CD4-positive, alpha-beta T cell treated with Interferon alpha-2 for 1 hour (primary cell): ENCODE measurements at regions not wholly inside any gene's neighbourhood (a gene's known extent, or its start where the extent isn't known, plus 50 kb on each side); places are given as distances from the start of the nearest gene placed in this dataset.

Source experiments
- DNase-seq, 2 donors: peaks; one replicate each; pipeline ENCODE4 v3.0.0-alpha.2; 2020 to 2022

DNA sequence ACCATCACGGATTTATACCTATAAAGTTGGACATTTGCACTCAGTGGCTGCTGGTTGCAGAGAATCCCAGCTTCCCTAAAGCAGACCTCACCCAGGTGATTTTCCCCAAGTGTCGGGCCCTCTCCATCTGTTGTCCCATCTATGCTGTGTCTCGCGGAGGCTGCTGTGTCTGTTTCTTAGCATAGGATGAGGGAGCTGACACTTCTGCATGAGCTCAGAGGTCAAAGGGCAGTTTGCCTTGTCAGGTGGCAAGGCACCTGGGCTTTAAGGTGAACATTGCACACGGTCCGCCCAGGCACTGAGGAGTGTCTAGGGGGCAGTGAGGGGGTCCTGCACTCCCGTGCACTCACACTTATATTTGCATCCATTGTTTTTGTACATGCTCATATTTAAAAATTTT is 151.6 kb downstream of the ZIC5 start:
- no peak for DNase-seq

DNA sequence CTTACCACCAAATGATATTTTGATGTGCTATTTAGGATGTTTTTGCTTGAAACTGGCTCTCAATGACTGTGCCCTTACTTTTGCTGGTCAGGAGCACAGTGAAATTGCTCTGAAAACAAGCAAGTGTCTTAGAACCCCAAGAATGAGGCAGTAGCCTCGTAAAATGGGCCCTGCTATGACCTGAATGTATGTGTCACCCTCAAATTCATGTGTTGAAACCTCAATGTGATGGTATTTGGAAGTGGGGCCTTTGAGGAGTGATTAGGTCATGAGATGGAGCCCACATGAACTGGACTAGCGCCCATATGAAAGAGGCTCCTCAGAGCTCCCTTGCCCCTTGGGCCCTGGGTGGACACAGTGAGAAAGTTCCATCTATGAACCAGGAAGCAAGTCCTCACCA is 155.2 kb downstream of the ZIC5 start:
- no peak for DNase-seq

DNA sequence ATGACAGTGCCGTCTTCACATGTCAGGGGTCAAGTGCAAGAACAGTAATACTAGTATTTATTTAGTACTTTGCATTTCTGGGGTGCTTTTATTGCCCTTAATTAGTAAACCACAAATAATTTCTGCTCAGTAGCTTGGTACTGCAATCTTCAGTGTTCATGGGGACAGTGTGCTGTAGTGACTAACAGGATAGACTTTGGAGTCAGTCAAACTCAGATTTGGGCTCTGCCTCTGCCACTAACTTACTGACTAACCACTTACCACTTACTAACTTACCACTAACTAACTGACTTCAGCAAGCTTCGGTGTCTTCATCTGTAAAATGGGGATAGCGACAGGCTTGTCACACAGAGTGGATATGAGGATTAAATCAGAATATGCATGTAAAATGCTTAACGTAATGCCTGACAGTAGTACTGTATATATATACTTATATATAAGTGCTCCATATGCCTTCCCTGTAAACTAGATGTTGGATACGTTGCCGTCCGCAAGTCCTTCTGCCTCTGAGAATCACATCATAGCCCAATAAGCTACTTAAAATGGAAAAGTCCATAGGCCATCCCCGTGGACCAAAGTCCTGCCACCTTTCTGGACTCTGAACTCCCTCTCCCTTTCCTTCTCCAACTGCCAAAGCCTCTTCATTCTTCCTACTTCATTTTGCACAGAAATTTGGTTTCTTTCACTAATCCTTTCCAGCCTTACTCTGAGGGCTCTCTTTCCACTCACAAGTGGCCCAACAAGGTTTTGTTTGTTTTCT is 158.1 kb downstream of the ZIC5 start:
- no peak for DNase-seq

DNA sequence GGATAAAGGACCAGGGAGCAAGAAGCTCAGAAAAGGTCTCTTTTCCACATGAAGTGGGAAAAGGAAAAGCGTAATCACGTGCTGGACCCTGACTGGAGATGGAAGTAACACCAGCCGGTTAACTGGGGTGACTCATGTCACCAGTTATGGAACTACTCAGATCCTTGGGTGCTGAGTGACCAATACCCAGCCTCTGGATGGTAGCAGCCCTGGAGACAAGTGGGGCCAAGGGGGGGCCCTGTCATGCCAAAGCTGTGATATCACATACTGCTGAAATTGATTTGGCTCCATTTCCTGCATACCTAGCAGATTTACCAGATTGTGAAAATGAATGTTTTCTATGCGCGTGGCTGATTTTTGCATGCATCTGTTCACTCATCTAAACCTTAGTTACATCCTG is 158.9 kb downstream of the ZIC5 start:
- DNase-seq, result no peak

DNA sequence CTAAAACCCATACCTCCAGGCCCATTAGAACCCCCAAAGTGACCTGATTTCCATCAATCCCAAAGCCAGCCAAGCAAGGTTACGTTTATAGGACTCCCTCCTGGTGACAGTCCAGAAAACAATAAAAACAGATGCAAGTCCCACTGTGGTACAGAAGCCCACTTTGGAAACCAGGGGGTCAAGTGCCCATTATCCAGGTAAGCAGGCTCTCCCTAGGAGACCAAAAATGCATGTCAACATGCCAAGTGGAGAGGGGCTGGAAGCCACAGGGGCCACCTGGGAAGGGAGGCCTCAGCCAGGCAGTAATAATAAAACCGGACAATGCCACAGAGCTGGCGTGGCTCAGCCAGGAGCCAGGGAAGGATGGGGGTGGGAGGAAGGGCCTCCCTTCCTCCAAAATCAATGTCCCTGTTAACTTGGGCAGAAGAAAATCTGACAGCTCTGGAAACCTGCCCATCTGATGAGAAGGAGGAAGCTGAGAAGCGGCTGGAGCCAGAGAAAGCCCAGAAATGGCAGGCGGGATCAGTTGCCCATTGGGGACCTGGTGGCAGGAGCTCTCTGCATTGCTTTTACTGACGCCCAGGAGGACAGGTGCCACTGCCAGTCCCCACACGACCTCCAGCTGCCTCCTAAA is 160.4 kb downstream of the ZIC5 start:
- no peak for DNase-seq

DNA sequence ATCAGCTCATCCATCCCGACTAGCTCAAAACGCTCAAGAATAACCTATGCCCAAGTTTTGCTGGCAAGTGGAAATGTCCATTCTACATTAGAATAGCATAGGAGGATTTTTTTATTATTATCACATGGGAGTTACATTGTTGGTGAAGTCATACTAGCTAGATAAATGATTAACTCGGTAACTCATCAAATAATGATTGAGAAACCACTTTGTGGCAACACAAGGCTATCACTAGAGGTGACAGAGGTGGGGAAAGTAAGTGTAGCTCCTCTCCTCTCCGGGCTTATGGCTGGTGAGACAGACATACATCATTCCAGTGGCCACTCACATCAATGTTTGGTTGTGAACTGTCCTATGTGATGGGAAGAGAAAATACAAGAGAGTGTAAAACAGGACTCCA is 161.6 kb downstream of the ZIC5 start:
- no peak for DNase-seq

DNA sequence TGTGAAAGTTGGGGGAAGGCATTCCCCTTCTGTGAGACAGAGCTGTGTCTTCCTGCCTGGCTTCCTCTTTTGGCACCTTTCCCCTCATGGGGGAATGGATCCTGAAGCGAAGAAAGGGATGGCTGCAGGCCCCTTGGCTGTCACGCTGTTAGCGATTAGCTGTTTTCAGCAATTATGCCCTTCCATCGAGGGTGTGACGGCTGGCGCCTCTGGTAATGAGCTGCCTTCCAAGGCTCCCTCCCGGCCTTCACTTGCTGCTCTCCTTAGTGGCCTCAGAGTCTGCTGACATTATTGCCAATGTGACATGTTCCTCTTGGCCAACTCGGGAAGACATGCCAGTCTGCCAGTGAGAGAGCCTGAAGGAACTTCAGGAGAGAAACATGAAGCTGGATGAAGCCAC is 162.1 kb downstream of the ZIC5 start:
- DNase-seq, result no peak

DNA sequence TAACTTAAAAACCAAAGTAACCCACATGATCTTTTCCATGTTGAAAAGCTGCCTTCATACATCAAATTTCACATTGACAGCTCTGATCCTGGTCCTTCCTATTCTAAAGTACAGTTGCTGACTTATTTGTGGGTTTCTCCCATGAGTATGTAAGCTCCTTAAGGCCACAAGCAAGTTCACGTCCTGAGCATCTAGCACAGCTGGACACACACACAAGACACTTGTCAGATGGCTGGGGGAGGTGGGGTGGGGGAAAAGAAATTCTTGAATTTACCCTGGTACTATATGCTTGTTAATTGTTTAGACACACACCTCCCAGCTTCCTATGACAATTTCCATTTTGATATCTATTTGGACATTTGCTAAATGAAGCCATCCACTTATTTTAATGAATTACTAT is 162.8 kb downstream of the ZIC5 start:
- no peak for DNase-seq

DNA sequence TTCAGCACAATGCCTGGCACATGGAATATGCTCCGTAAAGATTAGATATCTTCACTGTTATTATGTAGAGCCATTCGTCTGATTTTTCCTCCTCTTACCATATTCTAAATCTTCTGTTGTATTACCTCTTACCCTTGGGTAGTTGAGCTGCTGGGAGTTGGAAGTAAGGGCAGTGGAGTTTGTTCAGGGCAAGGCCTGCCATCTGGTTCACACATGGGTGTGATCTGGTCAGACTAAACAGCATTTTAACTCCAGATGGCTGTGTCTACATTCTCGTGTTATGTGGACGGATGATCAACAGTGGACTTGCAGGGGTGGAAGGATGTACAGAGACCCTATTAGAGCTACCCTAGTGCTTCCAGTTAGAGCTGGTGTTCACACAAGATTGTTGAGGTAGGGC is 164.9 kb downstream of the ZIC5 start:
- DNase-seq, result no peak

DNA sequence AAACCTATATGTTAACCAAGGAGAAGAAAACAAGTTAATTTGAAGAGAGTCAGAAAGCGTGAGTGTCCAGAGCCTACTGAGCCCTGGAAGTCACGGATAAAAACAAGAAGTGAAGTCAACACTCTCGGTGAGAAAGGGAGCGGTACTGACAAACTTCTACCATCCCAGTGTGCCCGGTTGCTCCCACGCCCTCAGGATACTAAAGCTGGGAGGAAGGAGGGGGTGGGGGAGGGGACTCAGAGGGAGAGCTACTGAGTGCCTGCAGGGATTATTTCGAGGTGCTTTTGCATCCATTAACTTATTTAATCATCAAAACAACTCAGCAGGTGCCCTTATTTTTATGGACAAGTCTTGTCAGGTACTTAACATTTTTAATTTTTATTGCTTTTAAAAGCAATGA is 166.2 kb downstream of the ZIC5 start:
- DNase-seq, result no peak

DNA sequence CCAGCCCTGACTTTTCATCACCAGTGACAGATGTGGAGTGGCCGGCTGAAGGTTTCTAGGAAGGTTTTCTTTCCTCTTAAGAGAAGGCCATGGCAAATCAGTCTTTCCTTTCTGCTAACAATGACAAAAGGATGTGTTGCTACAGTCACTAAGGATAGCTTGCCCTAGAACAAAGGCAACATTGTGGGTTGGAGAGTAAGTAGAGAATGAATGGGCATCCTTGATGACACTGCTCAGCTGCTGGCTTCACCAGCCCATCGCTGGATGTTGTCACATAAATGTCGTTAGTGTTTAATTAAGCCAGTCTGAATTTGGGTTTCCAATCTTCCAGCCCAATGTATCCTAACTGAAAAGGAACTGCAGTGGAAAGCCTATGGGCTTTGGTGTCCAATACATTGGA is 168.4 kb downstream of the ZIC5 start:
- DNase-seq, result no peak

DNA sequence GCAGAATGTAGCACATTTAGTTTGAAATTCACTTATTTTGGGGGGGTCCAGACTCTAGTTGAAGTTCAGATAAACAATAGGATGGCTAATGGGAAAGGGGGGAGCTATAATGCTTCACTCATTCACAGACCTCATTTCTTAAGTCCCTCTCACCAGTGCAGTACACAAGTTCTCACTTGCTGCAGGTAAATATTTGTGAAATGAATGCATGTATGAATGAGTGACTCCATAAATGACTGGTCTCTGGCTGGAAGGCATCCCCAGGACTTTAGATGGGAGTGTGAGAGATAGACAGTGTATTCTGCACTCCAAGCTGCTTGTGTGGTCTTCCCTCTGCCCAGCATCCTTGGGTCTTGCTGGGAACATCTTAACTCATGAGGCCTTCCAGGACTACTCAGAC is 169.2 kb downstream of the ZIC5 start:
- DNase-seq, result no peak

DNA sequence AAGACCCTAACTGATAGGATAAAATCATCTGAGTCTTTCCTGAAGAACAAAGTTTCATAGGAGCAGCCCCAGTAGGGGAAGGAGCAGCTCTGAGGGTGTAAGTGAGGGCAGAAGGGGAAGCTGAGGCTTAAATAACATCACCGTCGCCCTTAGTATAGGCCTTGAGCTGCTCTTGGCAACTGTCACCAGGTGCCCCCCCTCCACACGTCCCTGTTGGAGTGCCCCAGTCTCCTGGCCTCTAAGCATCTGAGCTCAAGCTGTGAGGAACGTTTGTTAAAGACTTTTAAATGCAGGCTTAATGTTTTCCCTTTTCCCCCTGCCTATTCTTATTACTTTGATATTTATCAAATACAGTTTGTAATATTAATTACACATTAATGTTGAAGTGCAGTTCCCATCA is 170.6 kb downstream of the ZIC5 start:
- no peak for DNase-seq

DNA sequence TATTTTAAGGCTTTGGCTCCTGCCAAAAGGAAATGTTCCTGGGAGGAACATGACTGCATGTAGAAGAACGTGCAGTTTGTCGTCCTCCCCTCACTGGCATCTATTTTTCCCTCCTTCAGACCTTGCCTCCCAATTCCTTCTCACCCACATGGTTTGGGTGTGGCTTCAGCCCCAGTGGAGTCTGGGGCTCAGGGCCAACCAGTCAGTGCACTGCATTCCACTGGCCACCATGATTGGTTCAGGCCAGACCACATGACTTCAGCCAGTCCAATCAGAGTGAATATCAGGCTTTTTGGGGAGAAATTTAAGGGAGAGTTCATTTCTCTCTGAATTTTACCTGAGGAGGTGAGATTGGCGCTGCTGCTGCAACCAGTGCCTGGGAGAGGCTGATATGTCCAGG is 171.6 kb downstream of the ZIC5 start:
- no peak for DNase-seq

DNA sequence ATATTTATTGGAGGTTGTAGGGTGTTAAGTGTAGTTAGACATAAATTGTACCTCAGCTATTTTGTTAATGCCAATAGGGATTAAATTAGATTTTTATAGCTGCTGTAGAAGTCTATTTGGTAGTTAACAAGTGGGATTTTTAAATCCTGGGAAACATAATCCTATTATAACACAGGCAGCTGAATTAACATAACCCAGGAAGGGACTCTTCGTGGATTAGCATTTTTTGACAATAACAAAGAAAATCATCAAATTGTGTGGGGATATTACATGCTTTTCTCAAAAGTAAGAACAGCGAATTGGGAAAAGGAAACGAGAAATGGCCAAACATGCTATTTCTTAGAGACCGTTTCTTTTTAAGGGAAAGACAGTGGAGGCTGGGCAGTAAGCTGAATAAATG is 172.8 kb downstream of the ZIC5 start:
- DNase-seq, result no peak

DNA sequence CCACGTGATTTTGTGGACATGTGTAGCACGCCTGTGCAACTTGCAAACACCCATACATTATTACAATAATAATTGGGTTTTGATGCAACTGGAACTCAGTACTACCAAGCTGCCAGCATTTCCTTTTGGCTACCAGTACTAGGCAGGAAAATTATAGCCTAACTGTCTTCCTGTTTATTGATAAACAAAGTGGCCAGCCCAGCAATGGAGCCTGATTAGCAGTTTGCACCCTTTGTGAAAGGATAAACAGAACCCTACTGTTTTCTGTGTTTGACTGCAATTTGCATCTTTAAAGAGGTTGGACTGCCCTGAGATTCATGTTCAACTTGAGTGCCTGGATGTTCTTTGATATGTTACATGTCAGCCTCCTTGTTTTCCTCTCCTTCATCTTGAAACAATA is 173.9 kb downstream of the ZIC5 start:
- DNase-seq, result no peak

DNA sequence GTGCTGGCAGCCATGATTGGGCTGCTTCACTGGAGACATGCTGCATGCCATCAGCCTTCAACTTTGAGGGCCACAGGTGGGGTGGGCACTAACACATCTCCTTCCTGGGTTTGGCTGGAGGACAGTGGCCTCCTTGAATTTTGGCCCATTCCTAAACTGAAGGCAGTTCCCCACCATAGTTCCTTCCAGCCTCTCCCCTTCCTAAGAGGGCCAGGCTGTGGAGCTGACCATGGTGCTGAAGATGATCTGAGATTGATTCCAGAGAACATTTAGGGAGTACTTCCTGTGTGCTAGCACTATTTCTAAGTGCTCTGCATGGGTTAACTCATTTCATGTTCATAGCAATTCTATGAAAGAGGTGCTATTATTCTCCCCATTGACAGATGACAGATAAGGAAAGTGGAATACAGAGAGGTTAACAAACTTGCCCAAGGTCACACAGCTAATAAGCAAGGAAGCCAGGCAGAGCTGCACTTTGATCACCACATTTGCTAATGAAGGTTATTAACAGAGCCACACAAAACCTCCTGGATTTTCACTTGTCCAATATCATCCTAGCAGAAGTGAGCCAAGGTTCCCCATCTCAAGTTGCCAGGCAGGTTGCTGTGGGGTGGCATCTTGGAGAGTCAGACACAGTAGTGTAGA is 175.3 kb downstream of the ZIC5 start:
- DNase-seq, result no peak

DNA sequence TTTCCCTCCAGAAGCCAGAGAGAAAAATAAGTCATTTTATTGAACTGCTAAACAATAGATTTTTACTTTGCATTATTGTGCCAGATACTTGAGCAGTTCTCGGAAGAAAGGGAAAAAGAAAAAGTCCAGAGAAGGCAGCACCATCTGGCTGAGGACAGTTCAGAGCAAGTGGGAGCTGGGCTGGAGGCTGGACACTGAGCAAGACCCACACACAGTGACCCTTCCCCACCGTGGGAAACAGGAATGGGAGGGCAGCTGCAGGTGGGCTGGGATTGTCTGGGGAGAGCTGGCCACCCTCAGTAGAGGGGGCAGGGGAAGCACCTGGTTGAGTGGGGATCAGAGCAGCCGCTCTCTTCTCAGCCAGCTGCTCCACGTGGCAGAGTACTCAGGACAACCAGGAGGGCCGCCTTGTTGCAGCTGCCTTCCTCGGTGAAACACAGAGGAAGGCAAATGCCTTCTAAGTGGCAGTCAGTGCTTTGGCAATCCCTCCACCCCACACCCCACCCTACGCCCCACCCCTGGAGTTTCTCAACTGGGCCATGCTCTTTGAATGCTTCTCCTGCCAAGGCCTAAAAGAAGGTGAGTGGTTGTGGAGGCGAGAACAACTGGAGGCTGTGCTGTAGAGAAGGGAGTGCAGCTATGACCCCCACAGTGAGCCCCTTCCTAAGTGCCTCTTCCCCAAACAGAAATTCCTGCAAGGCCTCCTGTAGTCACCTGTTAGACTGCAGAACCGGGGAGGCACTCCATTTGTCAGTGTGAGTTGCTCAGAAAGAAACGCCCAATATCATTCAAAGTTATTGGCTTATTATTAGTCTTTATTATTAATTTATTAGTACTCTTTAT is 179.3 kb downstream of the ZIC5 start:
- no peak for DNase-seq

DNA sequence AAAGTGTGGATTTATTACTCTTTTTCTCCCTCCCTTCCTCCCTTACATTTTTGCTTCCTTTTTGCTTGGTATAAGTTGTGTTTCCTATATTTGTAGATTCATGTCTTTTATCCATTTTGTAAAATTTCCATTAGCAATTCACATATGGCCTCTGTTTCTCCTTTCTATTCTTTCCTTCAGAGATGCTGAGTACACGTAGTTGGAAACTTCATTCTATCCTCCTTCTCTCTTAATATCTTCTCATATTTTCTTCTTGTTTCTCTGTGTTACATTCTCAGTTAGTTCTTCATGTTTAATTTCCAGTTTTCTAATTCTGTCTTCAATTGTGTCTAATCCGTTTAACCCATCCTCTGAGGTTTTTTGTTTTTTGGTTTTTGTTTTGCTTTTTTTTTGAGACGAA is 188.9 kb downstream of the ZIC5 start:
- DNase-seq, result no peak

DNA sequence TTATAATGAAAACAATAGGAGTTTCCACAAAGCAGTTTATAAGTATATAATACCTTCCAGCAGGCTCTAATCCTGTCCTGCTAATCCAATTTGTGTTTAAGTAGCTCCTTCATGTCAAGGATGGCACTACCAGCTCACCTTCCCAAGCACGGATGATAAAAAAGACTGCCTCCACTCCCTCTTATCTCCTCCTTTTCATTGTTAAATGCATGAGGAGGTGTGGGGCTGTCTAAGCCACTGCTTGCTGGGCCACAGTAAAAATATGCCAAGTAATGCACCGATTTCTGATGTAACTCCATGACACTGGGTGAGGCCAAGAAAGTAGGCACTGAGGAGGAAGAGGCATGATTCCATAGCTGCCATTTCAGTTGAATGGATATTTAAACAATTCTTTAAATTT is 193.1 kb downstream of the ZIC5 start:
- no peak for DNase-seq

DNA sequence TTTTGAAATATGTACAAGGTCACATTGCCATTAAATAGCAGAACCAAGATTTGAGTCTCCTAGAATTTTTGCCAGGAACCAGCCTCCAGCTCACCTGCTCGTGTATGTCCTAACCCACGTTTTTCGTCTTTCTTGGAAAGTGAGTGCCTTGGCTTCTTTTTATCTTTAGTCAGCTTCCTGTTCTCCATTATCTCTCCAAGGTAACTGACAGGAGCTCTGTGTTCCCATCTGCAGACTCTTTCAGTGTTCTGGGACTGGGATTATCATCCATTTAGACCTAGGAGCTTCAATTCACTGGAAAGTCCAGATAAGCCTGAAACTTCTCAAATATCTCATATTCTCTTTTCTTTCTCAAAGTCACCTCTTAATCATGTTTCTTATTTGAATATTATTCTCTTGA is 193.7 kb downstream of the ZIC5 start:
- no peak for DNase-seq

DNA sequence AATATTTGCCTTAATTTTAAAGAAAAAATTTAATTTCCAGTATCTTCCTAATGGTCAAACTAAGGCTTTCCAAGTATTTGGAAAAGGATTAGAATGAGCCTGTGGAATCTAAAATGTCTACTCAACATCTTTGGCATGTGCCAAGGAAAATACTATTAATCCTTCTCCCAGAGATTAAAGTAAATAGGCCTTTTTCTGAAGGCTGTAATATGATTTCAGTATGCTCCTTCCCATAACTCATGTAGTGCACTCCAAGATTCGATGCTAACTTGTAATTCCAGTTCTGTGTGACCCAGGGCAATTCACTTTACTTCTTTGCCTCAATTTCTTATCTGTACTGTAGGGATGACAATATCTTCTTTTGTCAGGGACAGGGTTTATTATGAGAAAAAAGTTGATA is 196.9 kb downstream of the ZIC5 start:
- DNase-seq, result no peak

DNA sequence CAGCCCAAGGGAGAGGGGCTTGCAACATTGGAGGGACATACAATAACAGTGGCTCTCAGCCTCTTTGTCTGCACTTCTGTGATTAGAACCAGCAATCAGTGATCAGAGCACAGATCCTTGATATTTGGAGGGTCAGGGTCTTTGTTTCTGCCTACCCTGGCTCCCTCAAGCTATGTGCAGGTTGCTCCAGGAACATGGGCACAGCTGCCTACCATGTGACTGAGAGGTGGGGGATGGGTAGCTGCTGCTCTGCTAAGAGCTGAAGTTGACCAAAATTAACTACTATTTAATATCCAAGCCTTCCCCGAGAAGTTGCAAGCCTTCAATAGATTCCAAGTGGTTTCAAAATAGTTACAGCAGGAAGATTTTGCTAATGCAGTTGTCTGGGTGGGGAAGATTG is 202.6 kb downstream of the ZIC5 start:
- DNase-seq, result no peak

DNA sequence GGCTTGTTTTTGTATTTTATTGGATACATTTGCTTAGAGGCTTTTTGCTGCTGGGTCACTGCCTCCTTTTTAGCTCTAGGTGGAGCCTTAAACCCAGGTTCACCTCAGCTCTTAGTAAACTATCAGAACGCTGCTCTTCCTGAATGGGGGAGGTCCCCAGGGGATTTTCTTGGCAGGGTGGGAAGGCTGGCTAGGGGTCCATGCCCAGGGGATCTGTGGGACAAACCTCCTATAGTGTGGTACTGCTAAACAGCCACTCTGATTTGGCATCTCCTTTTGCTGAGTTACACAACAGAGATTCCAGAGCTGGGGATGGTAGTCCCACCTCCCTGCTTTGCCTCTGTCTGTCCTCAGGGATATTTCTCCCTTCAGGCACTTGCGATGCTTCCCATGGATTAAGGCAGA is 204.9 kb downstream of the ZIC5 start:
- DNase-seq, result no peak
